ENCODE measurements at regions not wholly inside any gene's neighbourhood (a gene's known extent, or its start where the extent isn't known, plus 50 kb on each side); places are given as distances from the start of the nearest gene placed in this dataset.
"Not testable (repeated sequence)": the region's sequence is repeated elsewhere in the genome, so short reads cannot be mapped to it uniquely, and the experiment has no call there.

GRCh38 chr18:70956554-70956953 lies 667.7 kb downstream of the SOCS6 start:
- no peak for DNase-seq

- no peak for DNase-seq
Measured at GRCh38 chr18:70936160-70936559, 647.3 kb downstream of the SOCS6 start.

GRCh38 chr18:70931942-70932814 lies 643.3 kb downstream of the SOCS6 start:
- peak; percentile 35 for DNase-seq

- no peak for DNase-seq
Measured at GRCh38 chr18:70920840-70921374, 632.1 kb downstream of the SOCS6 start.

GRCh38 chr18:70907673-70908072 lies 618.8 kb downstream of the SOCS6 start:
- DNase-seq: peak; percentile 85

GRCh38 chr18:70892381-70892780 lies 603.5 kb downstream of the SOCS6 start:
- DNase-seq: no peak

GRCh38 chr18:70870292-70870691 lies 581.4 kb downstream of the SOCS6 start:
- no peak for DNase-seq

- no peak for DNase-seq
Measured at GRCh38 chr18:70848329-70848728, 559.5 kb downstream of the SOCS6 start.

GRCh38 chr18:70840649-70841048 lies 551.8 kb downstream of the SOCS6 start:
- DNase-seq: no peak

GRCh38 chr18:70827632-70828031 lies 538.8 kb downstream of the SOCS6 start:
- DNase-seq: no peak

- no peak for DNase-seq
Measured at GRCh38 chr18:70826571-70826970, 537.7 kb downstream of the SOCS6 start.

GRCh38 chr18:70822691-70823090 lies 533.8 kb downstream of the SOCS6 start:
- no peak for DNase-seq

- DNase-seq: no peak
Measured at GRCh38 chr18:70822117-70822516, 533.3 kb downstream of the SOCS6 start.

- no peak for DNase-seq
Measured at GRCh38 chr18:70808481-70809056, 519.7 kb downstream of the SOCS6 start.

GRCh38 chr18:70781860-70782453 lies 493.1 kb downstream of the SOCS6 start:
- DNase-seq: peak; percentile 16

- DNase-seq: not testable (repeated sequence)
Measured at GRCh38 chr18:70766254-70766653, 477.4 kb downstream of the SOCS6 start.

- DNase-seq: no peak
Measured at GRCh38 chr18:70762812-70763211, 474.0 kb downstream of the SOCS6 start.

GRCh38 chr18:70758780-70759179 lies 469.9 kb downstream of the SOCS6 start:
- no peak for DNase-seq

GRCh38 chr18:70754486-70754885 lies 465.6 kb downstream of the SOCS6 start:
- DNase-seq: no peak

GRCh38 chr18:70732916-70733315 lies 444.1 kb downstream of the SOCS6 start:
- DNase-seq: no peak

GRCh38 chr18:70732188-70732587 lies 443.3 kb downstream of the SOCS6 start:
- DNase-seq: no peak

- no peak for DNase-seq
Measured at GRCh38 chr18:70720607-70721006, 431.8 kb downstream of the SOCS6 start.

GRCh38 chr18:70709720-70710119 lies 420.9 kb downstream of the SOCS6 start:
- DNase-seq: no peak

GRCh38 chr18:70709144-70709543 lies 420.3 kb downstream of the SOCS6 start:
- no peak for DNase-seq
